OCI-LY3 (cell line): ENCODE measurements at regions not wholly inside any gene's neighbourhood (a gene's known extent, or its start where the extent isn't known, plus 50 kb on each side); places are given as distances from the start of the nearest gene placed in this dataset.

Experiments used
- EZH2phosphoT487 ChIP-seq: fragments of 200-600 bp; shearing (Covaris generic); IDR thresholded peaks from 2 replicates; pipeline ENCODE4 v1.6.1; 2018; ENCODE audit warnings: antibody characterized with exemption, mixed run types, low read depth
- TF ChIP-seq, protein P1 (sequence below): fragments of 200-600, 300-600 bp; sonication (generic); IDR thresholded peaks from 2 replicates; pipeline ENCODE4 v1.5.1; 2014; ENCODE audit warnings: antibody characterized with exemption, low read length, low read depth

GRCh38 chr22:35204807-35205775, 52.2 kb upstream of the HMGXB4 start:
- TF ChIP-seq, protein P1, sequence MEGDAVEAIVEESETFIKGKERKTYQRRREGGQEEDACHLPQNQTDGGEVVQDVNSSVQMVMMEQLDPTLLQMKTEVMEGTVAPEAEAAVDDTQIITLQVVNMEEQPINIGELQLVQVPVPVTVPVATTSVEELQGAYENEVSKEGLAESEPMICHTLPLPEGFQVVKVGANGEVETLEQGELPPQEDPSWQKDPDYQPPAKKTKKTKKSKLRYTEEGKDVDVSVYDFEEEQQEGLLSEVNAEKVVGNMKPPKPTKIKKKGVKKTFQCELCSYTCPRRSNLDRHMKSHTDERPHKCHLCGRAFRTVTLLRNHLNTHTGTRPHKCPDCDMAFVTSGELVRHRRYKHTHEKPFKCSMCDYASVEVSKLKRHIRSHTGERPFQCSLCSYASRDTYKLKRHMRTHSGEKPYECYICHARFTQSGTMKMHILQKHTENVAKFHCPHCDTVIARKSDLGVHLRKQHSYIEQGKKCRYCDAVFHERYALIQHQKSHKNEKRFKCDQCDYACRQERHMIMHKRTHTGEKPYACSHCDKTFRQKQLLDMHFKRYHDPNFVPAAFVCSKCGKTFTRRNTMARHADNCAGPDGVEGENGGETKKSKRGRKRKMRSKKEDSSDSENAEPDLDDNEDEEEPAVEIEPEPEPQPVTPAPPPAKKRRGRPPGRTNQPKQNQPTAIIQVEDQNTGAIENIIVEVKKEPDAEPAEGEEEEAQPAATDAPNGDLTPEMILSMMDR: no peak
- no peak for TF ChIP-seq EZH2phosphoT487
